ENCODE measurements at regions not wholly inside any gene's neighbourhood (a gene's known extent, or its start where the extent isn't known, plus 50 kb on each side); places are given as distances from the start of the nearest gene placed in this dataset.
"Not testable (repeated sequence)": the region's sequence is repeated elsewhere in the genome, so short reads cannot be mapped to it uniquely, and the experiment has no call there.

GRCh38 chr10:55237462-55237861 is 436.4 kb upstream of the PCDH15 start:
- DNase-seq (ENCODE audit: low spot score) = no peak

GRCh38 chr10:55233505-55233904 is 432.5 kb upstream of the PCDH15 start:
- DNase-seq (ENCODE audit: low spot score) = no peak

GRCh38 chr10:55233090-55233489 is 432.1 kb upstream of the PCDH15 start:
- DNase-seq (ENCODE audit: low spot score) = no peak

- DNase-seq (ENCODE audit: low spot score) = no peak
Observed at GRCh38 chr10:55232553-55232952, 431.5 kb upstream of the PCDH15 start.

GRCh38 chr10:55227967-55228366 is 426.9 kb upstream of the PCDH15 start:
- no peak for DNase-seq (ENCODE audit: low spot score)

- no peak for DNase-seq (ENCODE audit: low spot score)
Observed at GRCh38 chr10:55224007-55224781, 423.2 kb upstream of the PCDH15 start.

GRCh38 chr10:55223352-55223751 is 422.3 kb upstream of the PCDH15 start:
- DNase-seq (ENCODE audit: low spot score) = no peak

- DNase-seq (ENCODE audit: low spot score) = no peak
Observed at GRCh38 chr10:55220975-55221374, 419.9 kb upstream of the PCDH15 start.

GRCh38 chr10:55215699-55216098 is 414.7 kb upstream of the PCDH15 start:
- no peak for DNase-seq (ENCODE audit: low spot score)

GRCh38 chr10:55214608-55215007 is 413.6 kb upstream of the PCDH15 start:
- DNase-seq (ENCODE audit: low spot score) = no peak

- no peak for DNase-seq (ENCODE audit: low spot score)
Observed at GRCh38 chr10:55212051-55212450, 411.0 kb upstream of the PCDH15 start.

GRCh38 chr10:55203874-55204273 is 402.8 kb upstream of the PCDH15 start:
- DNase-seq (ENCODE audit: low spot score) = no peak

- no peak for DNase-seq (ENCODE audit: low spot score)
Observed at GRCh38 chr10:55203319-55203718, 402.3 kb upstream of the PCDH15 start.

- DNase-seq (ENCODE audit: low spot score) = no peak
Observed at GRCh38 chr10:55200020-55200419, 399.0 kb upstream of the PCDH15 start.

GRCh38 chr10:55191236-55191860 is 390.3 kb upstream of the PCDH15 start:
- DNase-seq (ENCODE audit: low spot score) = no peak

GRCh38 chr10:55183993-55184392 is 383.0 kb upstream of the PCDH15 start:
- peak; percentile 9 for DNase-seq (ENCODE audit: low spot score)

- no peak for DNase-seq (ENCODE audit: low spot score)
Observed at GRCh38 chr10:55180357-55180756, 379.3 kb upstream of the PCDH15 start.

GRCh38 chr10:55174419-55174818 is 373.4 kb upstream of the PCDH15 start:
- no peak for DNase-seq (ENCODE audit: low spot score)

GRCh38 chr10:55169493-55169892 is 368.5 kb upstream of the PCDH15 start:
- no peak for DNase-seq (ENCODE audit: low spot score)

GRCh38 chr10:55168343-55168742 is 367.3 kb upstream of the PCDH15 start:
- no peak for DNase-seq (ENCODE audit: low spot score)

GRCh38 chr10:55163388-55163979 is 362.5 kb upstream of the PCDH15 start:
- DNase-seq (ENCODE audit: low spot score) = no peak

GRCh38 chr10:55162321-55162720 is 361.3 kb upstream of the PCDH15 start:
- DNase-seq (ENCODE audit: low spot score) = not testable (repeated sequence)

GRCh38 chr10:55160655-55161283 is 359.7 kb upstream of the PCDH15 start:
- DNase-seq (ENCODE audit: low spot score) = no peak
